ENCODE measurements at regions not wholly inside any gene's neighbourhood (a gene's known extent, or its start where the extent isn't known, plus 50 kb on each side); places are given as distances from the start of the nearest gene placed in this dataset.

- H3K9ac ChIP-seq (replicated peaks; ENCODE audit: extremely low read depth, insufficient read depth, low read length), result no peak overlapping the region
- no peaks in the 10 kb centered on the region for H3K4me1 ChIP-seq (ENCODE audit: control insufficient read depth, extremely low read depth, insufficient read depth, low read length)
- H3K79me2 ChIP-seq (ENCODE audit: control insufficient read depth, insufficient read depth, low read length), result no peaks in the 10 kb centered on the region
- no peaks in the 10 kb centered on the region for H3K27me3 ChIP-seq (ENCODE audit: control insufficient read depth in 2 of 2, insufficient read depth in 2 of 2, low read length in 2 of 2)
- dilution Hi-C loops (cut with MboI; ENCODE audit: extremely low pct_ligation_motif_present, low sequenced_read_pairs) (no loop called here), intact Hi-C loops (cut with micrococcal nuclease) (no loop called here)
- H4K20me1 ChIP-seq (replicated peaks; ENCODE audit: control insufficient read depth, extremely low read depth, insufficient read depth, low read length), result no peaks in the 10 kb centered on the region
- H3K36me3 ChIP-seq (ENCODE audit: control insufficient read depth in 2 of 2, extremely low read depth in 1 of 2, insufficient read depth in 2 of 2, low read length in 2 of 2), result no peaks in the 10 kb centered on the region
- POLR2A ChIA-PET, result no interaction called here
- H3K4me2 ChIP-seq (ENCODE audit: insufficient read depth, low read length), result no peak overlapping the region
- H3K4me3 ChIP-seq (replicated peaks in 1 of 3; ENCODE audit: insufficient read depth in 1 of 3, low read depth in 1 of 3, low read length in 3 of 3), result no peak overlapping the region
- no peaks in the 10 kb centered on the region for H3K9me3 ChIP-seq (replicated peaks; ENCODE audit: control insufficient read depth, insufficient read depth, low read length)
- BruUV-seq (replicated peaks), result no TSS peak
- no peak overlapping the region for H2AFZ ChIP-seq (ENCODE audit: low read depth, low read length)
- FAIRE-seq (no peak), DNase-seq (ENCODE audit: low read depth, low spot score) (no peak)
- no peak for TF ChIP-seq POLR2A (IDR thresholded peaks at IDR 0.05; ENCODE audit: low read depth, low read length)
- TF ChIP-seq EZH2 (IDR thresholded peaks at IDR 0.05; ENCODE audit: borderline replicate concordance, low read depth, low read length, severe bottlenecking), result no peak
- TF ChIP-seq MYC (IDR thresholded peaks at IDR 0.05; ENCODE audit: low read depth, low read length), result no peak
- no peak for TF ChIP-seq GATA2 (IDR thresholded peaks at IDR 0.05; ENCODE audit: insufficient read depth, insufficient read length, low read depth, low read length)
- TF ChIP-seq CTCF (IDR thresholded peaks at IDR 0.05; ENCODE audit: extremely low read depth in 1 of 2, insufficient read depth in 1 of 2, low read depth in 1 of 2, low read length in 2 of 2), result no peak
- TF ChIP-seq FOS (IDR thresholded peaks at IDR 0.05; ENCODE audit: borderline replicate concordance, insufficient read depth, low read length), result no peak
- TF ChIP-seq MAX (IDR thresholded peaks at IDR 0.05; ENCODE audit: insufficient read depth, insufficient read length), result no peak
- no peak for TF ChIP-seq POLR2AphosphoS5 (IDR thresholded peaks at IDR 0.05; ENCODE audit: insufficient read depth, low read depth, low read length)
- TF ChIP-seq JUN (IDR thresholded peaks at IDR 0.05; ENCODE audit: borderline replicate concordance, insufficient read depth, insufficient read length, low read depth), result no peak
- no peaks in the 10 kb centered on the region for H3K9me1 ChIP-seq (replicated peaks; ENCODE audit: control insufficient read depth, extremely low read depth, insufficient read depth, low read length)
- H3K27ac ChIP-seq (ENCODE audit: insufficient read depth, low read depth, low read length), result no peak overlapping the region
- CTCF ChIA-PET, result no interaction called here
Measured at GRCh38 chr6:11636121-11636520, 98.6 kb downstream of the TMEM170B start.

Data from endothelial cell of umbilical vein (primary cell).